ENCODE measurements at regions not wholly inside any gene's neighbourhood (a gene's known extent, or its start where the extent isn't known, plus 50 kb on each side); places are given as distances from the start of the nearest gene placed in this dataset.

DNA sequence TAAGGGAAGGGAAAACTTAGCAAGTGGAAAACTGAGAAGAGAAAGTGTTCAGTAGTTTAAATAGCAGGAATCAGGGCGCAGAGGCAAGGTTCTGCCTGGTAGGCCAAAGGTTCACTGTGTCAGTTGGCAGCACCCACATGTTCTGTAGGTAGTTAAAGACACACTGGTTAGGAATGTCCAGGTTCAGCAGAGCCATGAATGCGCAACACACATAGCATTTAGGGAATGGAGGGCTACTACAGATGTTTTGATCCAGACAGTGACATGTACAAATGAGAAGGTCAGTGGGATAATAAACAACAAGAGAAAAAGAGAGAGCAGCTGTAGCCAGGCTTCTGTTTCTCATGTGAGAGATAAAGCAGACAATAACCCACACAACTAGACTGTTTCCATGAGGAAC is 56.2 kb upstream of the ARHGAP42 start:
- Histone ChIP-seq H3K4me3 (no peak overlapping the region), H3K4me1 (peaks cover 20 to 32% (median 23%) of the 10 kb centered on the region in 4 donors), H3K36me3 (no peaks in the 10 kb centered on the region), H3K27me3 (no peaks in the 10 kb centered on the region), H3K9me3 (no peaks in the 10 kb centered on the region), H3K27ac (peak overlapping the region in 3 of 5 donors; percentile 14 to 41 (median 34))
- DNase-seq: peak; percentile 30 to 53
- intact Hi-C loops (cut with DNase I; ENCODE audit: low total_unique reads): no loop called here
- WGBS, 5 donors: 41 to 66% (median 46%) methylated on average over 2 of the region's 2 CpGs
- TF ChIP-seq POLR2A (IDR thresholded peaks at IDR 0.05): no peak
- TF ChIP-seq EP300 (IDR thresholded peaks at IDR 0.05): no peak
- TF ChIP-seq, protein P1, sequence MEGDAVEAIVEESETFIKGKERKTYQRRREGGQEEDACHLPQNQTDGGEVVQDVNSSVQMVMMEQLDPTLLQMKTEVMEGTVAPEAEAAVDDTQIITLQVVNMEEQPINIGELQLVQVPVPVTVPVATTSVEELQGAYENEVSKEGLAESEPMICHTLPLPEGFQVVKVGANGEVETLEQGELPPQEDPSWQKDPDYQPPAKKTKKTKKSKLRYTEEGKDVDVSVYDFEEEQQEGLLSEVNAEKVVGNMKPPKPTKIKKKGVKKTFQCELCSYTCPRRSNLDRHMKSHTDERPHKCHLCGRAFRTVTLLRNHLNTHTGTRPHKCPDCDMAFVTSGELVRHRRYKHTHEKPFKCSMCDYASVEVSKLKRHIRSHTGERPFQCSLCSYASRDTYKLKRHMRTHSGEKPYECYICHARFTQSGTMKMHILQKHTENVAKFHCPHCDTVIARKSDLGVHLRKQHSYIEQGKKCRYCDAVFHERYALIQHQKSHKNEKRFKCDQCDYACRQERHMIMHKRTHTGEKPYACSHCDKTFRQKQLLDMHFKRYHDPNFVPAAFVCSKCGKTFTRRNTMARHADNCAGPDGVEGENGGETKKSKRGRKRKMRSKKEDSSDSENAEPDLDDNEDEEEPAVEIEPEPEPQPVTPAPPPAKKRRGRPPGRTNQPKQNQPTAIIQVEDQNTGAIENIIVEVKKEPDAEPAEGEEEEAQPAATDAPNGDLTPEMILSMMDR (IDR thresholded peaks at IDR 0.05): no peak
- TF ChIP-seq POLR2AphosphoS5 (IDR thresholded peaks at IDR 0.05): no peak

DNA sequence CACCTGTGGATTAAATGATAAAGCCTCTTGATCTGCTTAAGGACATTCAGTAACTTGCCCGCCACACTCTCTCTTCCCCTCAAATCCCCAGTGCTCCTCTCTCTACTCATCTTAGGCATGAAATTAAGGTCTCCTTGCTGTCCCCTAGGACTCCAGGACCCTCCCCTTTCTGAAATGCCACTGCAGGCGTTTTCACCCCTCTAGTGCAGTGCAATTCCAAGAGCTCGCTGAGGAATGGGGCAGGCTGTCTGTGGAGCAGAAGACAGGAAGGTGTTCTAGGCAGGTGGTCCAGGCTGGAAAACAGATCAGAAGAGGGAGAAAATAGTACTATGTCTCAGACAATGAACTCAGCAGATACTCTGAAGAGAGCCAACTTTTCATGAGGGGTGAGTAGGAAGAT is 55.8 kb upstream of the ARHGAP42 start:
- Histone ChIP-seq H3K27me3 (no peaks in the 10 kb centered on the region), H3K4me1 (peaks cover 20 to 32% (median 23%) of the 10 kb centered on the region in 4 donors), H3K4me3 (no peak overlapping the region), H3K9me3 (no peaks in the 10 kb centered on the region), H3K36me3 (no peaks in the 10 kb centered on the region), H3K27ac (peak overlapping the region in 3 of 5 donors; percentile 14 to 41 (median 34))
- intact Hi-C loops (cut with DNase I; ENCODE audit: low total_unique reads): no loop called here
- DNase-seq: no peak
- 72 to 79% (median 78%) methylated on average over 3 of the region's 3 CpGs for WGBS, 5 donors
- no peak for TF ChIP-seq EP300 (IDR thresholded peaks at IDR 0.05)

DNA sequence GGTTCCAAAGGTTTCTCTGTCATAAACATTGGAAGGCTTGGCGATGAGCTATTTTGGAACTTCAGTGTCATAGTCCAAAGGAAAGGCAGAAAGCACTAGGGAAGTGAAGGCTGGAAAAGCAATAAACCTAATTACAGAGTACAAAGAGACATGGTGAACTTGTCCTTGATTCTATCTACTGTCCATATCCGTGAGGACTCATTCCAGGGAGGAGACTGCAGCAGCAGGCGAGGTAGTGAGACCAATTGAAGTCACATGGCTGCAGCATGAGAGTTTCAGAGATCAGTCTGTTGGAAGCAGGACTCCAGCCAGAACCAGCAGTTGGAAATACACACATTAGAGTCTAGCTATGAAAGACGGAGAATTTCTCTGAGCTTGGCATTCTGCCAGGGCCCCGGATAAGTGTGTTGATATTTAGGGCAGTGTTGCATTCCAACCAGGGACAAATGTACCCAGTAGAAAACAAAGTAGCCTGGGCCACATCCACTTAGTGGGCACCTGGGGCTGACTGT is 54.1 kb upstream of the ARHGAP42 start:
- Histone ChIP-seq H3K9me3 (no peaks in the 10 kb centered on the region), H3K4me3 (no peak overlapping the region), H3K4me1 (peaks cover 20 to 32% (median 23%) of the 10 kb centered on the region in 4 donors), H3K27ac (peak overlapping the region; percentile 52 to 74 (median 68)), H3K27me3 (no peaks in the 10 kb centered on the region), H3K36me3 (no peaks in the 10 kb centered on the region)
- peak; percentile 88 for DNase-seq
- TF ChIP-seq EP300 (IDR thresholded peaks at IDR 0.05) (no peak), POLR2A (IDR thresholded peaks at IDR 0.05) (no peak), POLR2AphosphoS5 (IDR thresholded peaks at IDR 0.05) (peak in 1 of 3 donors; percentile 58)
- TF ChIP-seq, protein P1 (IDR thresholded peaks at IDR 0.05): no peak
- 16 to 30% (median 19%) methylated on average over 5 of the region's 5 CpGs for WGBS, 5 donors
- intact Hi-C loops (cut with DNase I; ENCODE audit: low total_unique reads): no loop called here

DNA sequence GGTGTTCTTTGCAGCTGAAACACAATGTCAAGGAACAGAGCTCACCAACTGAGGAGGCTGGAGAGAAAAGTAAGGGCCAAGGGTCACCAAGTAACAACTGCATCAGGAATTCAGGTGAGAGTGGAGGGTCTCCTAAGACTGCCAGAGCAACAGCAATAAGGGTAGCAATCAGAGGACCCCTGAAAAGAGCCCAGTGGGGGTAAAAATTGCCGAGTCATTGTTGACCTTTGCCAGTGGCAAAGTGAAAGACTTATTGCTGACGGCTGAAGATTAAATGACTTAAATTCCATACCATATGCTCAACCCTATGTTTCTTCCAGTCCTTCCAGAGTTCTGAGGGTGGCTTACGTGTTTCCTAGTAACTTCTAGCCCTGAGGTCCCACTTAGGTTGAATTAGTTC is 51.9 kb upstream of the ARHGAP42 start:
- no peaks in the 10 kb centered on the region for H3K36me3 ChIP-seq
- no peak overlapping the region for H3K27ac ChIP-seq
- no peaks in the 10 kb centered on the region for H3K27me3 ChIP-seq
- intact Hi-C loops (cut with DNase I; ENCODE audit: low total_unique reads): no loop called here
- DNase-seq: no peak
- no peak overlapping the region for H3K4me3 ChIP-seq
- WGBS, 5 donors: 69 to 83% (median 79%) methylated on average over 3 of the region's 3 CpGs
- H3K9me3 ChIP-seq: no peaks in the 10 kb centered on the region
- TF ChIP-seq POLR2A (IDR thresholded peaks at IDR 0.05): no peak
- TF ChIP-seq EP300 (IDR thresholded peaks at IDR 0.05): no peak
- TF ChIP-seq, protein P1 (IDR thresholded peaks at IDR 0.05): no peak
- H3K4me1 ChIP-seq: peaks cover 20 to 43% (median 36%) of the 10 kb centered on the region in 4 donors

DNA sequence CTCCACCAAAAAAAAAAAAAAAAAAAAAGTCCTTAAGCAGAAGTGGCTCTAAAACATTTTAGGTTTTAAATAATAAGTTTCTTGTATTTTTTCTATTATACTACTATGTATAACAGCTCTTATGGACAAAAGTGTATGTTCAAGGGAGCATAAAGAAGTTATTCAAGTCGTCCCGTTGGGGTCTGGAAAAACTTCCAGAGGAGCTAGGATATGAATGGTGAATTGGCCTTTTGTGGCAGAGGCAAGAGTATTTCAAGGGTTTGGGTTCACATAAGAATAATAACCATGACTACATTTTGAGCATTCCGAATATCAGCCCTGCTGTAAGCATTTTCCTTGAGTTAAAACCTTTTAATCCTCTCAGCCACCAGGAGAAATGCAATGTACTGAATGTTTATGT is 50.6 kb upstream of the ARHGAP42 start:
- intact Hi-C loops (cut with DNase I; ENCODE audit: low total_unique reads): no loop called here
- H3K27ac ChIP-seq: no peak overlapping the region
- no peaks in the 10 kb centered on the region for H3K9me3 ChIP-seq
- no peak overlapping the region for H3K4me3 ChIP-seq
- 81 to 98% (median 90%) methylated on average over 3 of the region's 3 CpGs for WGBS, 5 donors
- TF ChIP-seq EP300 (IDR thresholded peaks at IDR 0.05) (no peak), POLR2A (IDR thresholded peaks at IDR 0.05) (no peak), POLR2AphosphoS5 (IDR thresholded peaks at IDR 0.05) (no peak)
- TF ChIP-seq, protein P1 (IDR thresholded peaks at IDR 0.05): no peak
- no peak for DNase-seq
- no peaks in the 10 kb centered on the region for H3K36me3 ChIP-seq
- no peaks in the 10 kb centered on the region for H3K27me3 ChIP-seq
- peaks cover 10 to 33% (median 28%) of the 10 kb centered on the region in 4 donors for H3K4me1 ChIP-seq

All from stomach (tissue), 8 donors.